Sigmoid colon (tissue), 6 donors: ENCODE measurements at regions not wholly inside any gene's neighbourhood (a gene's known extent, or its start where the extent isn't known, plus 50 kb on each side); places are given as distances from the start of the nearest gene placed in this dataset.

Source experiments
- DNase-seq: peaks from one replicate; pipeline ENCODE4 v3.0.0-alpha.2; 2019
- H3K27ac ChIP-seq, 4 donors: fragments of 200-600 bp; sonication (generic); one replicate each; pipeline ENCODE4 v1.5.1; 2016 to 2019; ENCODE audit warnings: mild to moderate bottlenecking in 1 of 4
- H3K27me3 ChIP-seq, 3 donors: fragments of 200-600 bp; sonication (generic); one replicate each; pipeline ENCODE4 v1.5.1; 2019; ENCODE audit warnings: mild to moderate bottlenecking in 1 of 3
- H3K36me3 ChIP-seq, 4 donors: fragments of 200-600 bp; sonication (generic); one replicate each; pipeline ENCODE4 v1.5.1; 2016 to 2019
- H3K4me1 ChIP-seq, 4 donors: fragments of 200-600 bp; sonication (generic); one replicate each; pipeline ENCODE4 v1.5.1; 2017 to 2019
- H3K4me3 ChIP-seq, 4 donors: fragments of 200-600 bp; sonication (generic); one replicate each; pipeline ENCODE4 v1.5.1; 2017 to 2019; ENCODE audit warnings: mild to moderate bottlenecking in 2 of 4, moderate library complexity in 1 of 4
- H3K9me3 ChIP-seq, 4 donors: fragments of 200-600 bp in 3 of 4; sonication (generic) in 3 of 4; one replicate each; pipeline versions ENCODE4 v1.5.1 to v1.6.1; 2013 to 2019
- EP300 ChIP-seq, 4 donors: sonication (generic); formaldehyde crosslinking; IDR thresholded peaks; one replicate each; pipeline ENCODE4 v1.6.1; 2017; ENCODE audit warnings: antibody characterized with exemption in 4 of 4
- POLR2A ChIP-seq, 2 donors: fragments of 450-650 bp; IDR thresholded peaks; one replicate each; pipeline ENCODE4 v1.6.1; 2016; ENCODE audit warnings: antibody characterized with exemption in 2 of 2, mild to moderate bottlenecking in 2 of 2, moderate library complexity in 2 of 2
- POLR2AphosphoS5 ChIP-seq, 4 donors: sonication (generic); formaldehyde crosslinking; IDR thresholded peaks; one replicate each; pipeline ENCODE4 v1.6.1; 2017; ENCODE audit warnings: antibody characterized with exemption in 4 of 4
- WGBS, 2 donors: extraction: QIAGEN DNeasy Blood & Tissue Kit; methylation state at CpG; one replicate each; pipeline ENCODE4 v1.1.7; 2013; 5-methylcytosine and 5-hydroxymethylcytosine counted together
- intact Hi-C: fragments of 100-400 bp; cut with DNase I; formaldehyde crosslinking; loops from one replicate; pipeline ENCODE4 v1.15.1; 2023
- TF ChIP-seq, protein P1 (sequence below), 4 experiments: fragments of 450-650 bp in 3 of 4; fragments of 200-600 bp in 1 of 4; IDR thresholded peaks; one replicate each; pipeline ENCODE4 v1.5.1; 2016 to 2019; ENCODE audit warnings: antibody characterized with exemption in 4 of 4, mild to moderate bottlenecking in 3 of 4, moderate library complexity in 2 of 4
- donor health status: healthy with polysubstance abuse.
- donor health status: healthy.

DNA sequence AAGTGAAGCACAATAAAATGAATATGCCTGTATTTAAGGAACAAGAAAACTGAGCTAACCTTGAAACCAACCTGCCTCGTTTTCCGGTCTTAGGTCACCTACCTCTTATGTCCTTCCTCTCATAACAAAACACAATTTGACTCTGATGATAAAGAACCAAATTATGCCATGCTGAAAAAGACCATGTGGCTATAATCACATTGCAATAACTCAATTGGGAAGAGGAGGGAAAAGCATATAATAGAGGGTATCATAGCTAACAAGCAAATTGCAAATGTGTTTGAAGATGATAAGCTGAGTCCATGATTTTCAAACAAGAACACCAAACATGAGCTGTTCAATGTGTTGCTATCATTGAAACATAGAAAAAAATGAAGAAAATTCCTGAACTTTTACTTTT lies 260.8 kb downstream of the PLK2 start:
- DNase-seq = no peak
- intact Hi-C loops = no loop called here
- H3K9me3 ChIP-seq = no peaks in the 10 kb centered on the region
- TF ChIP-seq POLR2A (IDR thresholded peaks at IDR 0.05) (no peak), EP300 (IDR thresholded peaks at IDR 0.05) (no peak), POLR2AphosphoS5 (IDR thresholded peaks at IDR 0.05) (no peak)
- TF ChIP-seq, protein P1, sequence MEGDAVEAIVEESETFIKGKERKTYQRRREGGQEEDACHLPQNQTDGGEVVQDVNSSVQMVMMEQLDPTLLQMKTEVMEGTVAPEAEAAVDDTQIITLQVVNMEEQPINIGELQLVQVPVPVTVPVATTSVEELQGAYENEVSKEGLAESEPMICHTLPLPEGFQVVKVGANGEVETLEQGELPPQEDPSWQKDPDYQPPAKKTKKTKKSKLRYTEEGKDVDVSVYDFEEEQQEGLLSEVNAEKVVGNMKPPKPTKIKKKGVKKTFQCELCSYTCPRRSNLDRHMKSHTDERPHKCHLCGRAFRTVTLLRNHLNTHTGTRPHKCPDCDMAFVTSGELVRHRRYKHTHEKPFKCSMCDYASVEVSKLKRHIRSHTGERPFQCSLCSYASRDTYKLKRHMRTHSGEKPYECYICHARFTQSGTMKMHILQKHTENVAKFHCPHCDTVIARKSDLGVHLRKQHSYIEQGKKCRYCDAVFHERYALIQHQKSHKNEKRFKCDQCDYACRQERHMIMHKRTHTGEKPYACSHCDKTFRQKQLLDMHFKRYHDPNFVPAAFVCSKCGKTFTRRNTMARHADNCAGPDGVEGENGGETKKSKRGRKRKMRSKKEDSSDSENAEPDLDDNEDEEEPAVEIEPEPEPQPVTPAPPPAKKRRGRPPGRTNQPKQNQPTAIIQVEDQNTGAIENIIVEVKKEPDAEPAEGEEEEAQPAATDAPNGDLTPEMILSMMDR (IDR thresholded peaks at IDR 0.05) = no peak
- H3K4me3 ChIP-seq = no peak overlapping the region
- H3K4me1 ChIP-seq = no peaks in the 10 kb centered on the region
- WGBS, 2 donors = 85 to 88% methylated on average over 2 of the region's 2 CpGs
- no peaks in the 10 kb centered on the region for H3K36me3 ChIP-seq
- no peak overlapping the region for H3K27ac ChIP-seq
- no peaks in the 10 kb centered on the region for H3K27me3 ChIP-seq

DNA sequence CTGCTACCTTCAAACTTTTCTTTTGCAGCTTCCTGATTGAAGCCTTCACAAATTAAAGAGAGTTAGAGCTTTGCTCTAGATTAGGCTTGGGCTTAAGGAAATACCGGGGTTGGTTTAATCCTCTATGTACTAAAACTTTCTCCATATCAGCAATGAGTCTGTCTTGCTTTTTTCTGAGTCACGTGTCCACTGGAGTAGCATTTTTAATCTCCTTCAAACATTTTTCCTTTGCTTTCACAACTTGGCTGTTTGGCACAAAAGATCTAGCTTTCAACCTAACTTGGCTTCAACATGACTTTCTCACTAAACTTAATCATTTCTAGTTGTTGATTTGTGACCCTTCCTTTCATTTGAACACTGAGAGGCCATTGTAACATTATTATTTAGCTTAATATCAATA lies 261.6 kb downstream of the PLK2 start:
- H3K9me3 ChIP-seq = no peaks in the 10 kb centered on the region
- 66 to 87% methylated on average over 2 of the region's 2 CpGs for WGBS, 2 donors

GRCh38 chr5:58197875-58198274 lies 262.0 kb downstream of the PLK2 start:
- H3K9me3 ChIP-seq = no peaks in the 10 kb centered on the region
- no peaks in the 10 kb centered on the region for H3K27me3 ChIP-seq
- no peak overlapping the region for H3K4me3 ChIP-seq
- intact Hi-C loops = no loop called here
- H3K36me3 ChIP-seq = no peaks in the 10 kb centered on the region
- no peak for DNase-seq
- H3K4me1 ChIP-seq = no peaks in the 10 kb centered on the region
- TF ChIP-seq POLR2A (IDR thresholded peaks at IDR 0.05) = no peak
- TF ChIP-seq POLR2AphosphoS5 (IDR thresholded peaks at IDR 0.05) = no peak
- TF ChIP-seq, protein P1 (IDR thresholded peaks at IDR 0.05) = no peak
- no peak overlapping the region for H3K27ac ChIP-seq

More for the DNA sequence above, 261.6 kb downstream of the PLK2 start:
- no peaks in the 10 kb centered on the region for H3K36me3 ChIP-seq
- no peaks in the 10 kb centered on the region for H3K4me1 ChIP-seq
- intact Hi-C loops = no loop called here
- H3K27me3 ChIP-seq = no peaks in the 10 kb centered on the region
- no peak overlapping the region for H3K4me3 ChIP-seq
- H3K27ac ChIP-seq = no peak overlapping the region
- TF ChIP-seq POLR2A (IDR thresholded peaks at IDR 0.05) (no peak), POLR2AphosphoS5 (IDR thresholded peaks at IDR 0.05) (no peak), EP300 (IDR thresholded peaks at IDR 0.05) (no peak)
- TF ChIP-seq, protein P1 (IDR thresholded peaks at IDR 0.05) = no peak
- no peak for DNase-seq

- 92% methylated on average over 1 of the region's 1 CpG for WGBS, 2 donors
- H3K4me1 ChIP-seq = no peaks in the 10 kb centered on the region
- H3K36me3 ChIP-seq = no peaks in the 10 kb centered on the region
- TF ChIP-seq POLR2AphosphoS5 (IDR thresholded peaks at IDR 0.05) (no peak), EP300 (IDR thresholded peaks at IDR 0.05) (no peak), POLR2A (IDR thresholded peaks at IDR 0.05) (no peak)
- TF ChIP-seq, protein P1 (IDR thresholded peaks at IDR 0.05) = no peak
- H3K4me3 ChIP-seq = no peak overlapping the region
- intact Hi-C loops = no loop called here
- no peak overlapping the region for H3K27ac ChIP-seq
- no peak for DNase-seq
- H3K9me3 ChIP-seq = no peaks in the 10 kb centered on the region
- no peaks in the 10 kb centered on the region for H3K27me3 ChIP-seq
Observed at GRCh38 chr5:58191443-58191842, 268.4 kb downstream of the PLK2 start.

- WGBS, 2 donors = 66 to 75% methylated on average over 4 of the region's 4 CpGs
- TF ChIP-seq EP300 (IDR thresholded peaks at IDR 0.05) (no peak), POLR2AphosphoS5 (IDR thresholded peaks at IDR 0.05) (no peak), POLR2A (IDR thresholded peaks at IDR 0.05) (no peak)
- TF ChIP-seq, protein P1 (IDR thresholded peaks at IDR 0.05) = no peak
- DNase-seq = no peak
- H3K36me3 ChIP-seq = no peaks in the 10 kb centered on the region
- no peak overlapping the region for H3K27ac ChIP-seq
- intact Hi-C loops = no loop called here
- H3K4me1 ChIP-seq = no peaks in the 10 kb centered on the region
- H3K27me3 ChIP-seq = no peaks in the 10 kb centered on the region
- no peaks in the 10 kb centered on the region for H3K9me3 ChIP-seq
- no peak overlapping the region for H3K4me3 ChIP-seq
Observed at GRCh38 chr5:58188262-58188651, 271.6 kb downstream of the PLK2 start.
